ENCODE measurements at regions not wholly inside any gene's neighbourhood (a gene's known extent, or its start where the extent isn't known, plus 50 kb on each side); places are given as distances from the start of the nearest gene placed in this dataset.

DNA sequence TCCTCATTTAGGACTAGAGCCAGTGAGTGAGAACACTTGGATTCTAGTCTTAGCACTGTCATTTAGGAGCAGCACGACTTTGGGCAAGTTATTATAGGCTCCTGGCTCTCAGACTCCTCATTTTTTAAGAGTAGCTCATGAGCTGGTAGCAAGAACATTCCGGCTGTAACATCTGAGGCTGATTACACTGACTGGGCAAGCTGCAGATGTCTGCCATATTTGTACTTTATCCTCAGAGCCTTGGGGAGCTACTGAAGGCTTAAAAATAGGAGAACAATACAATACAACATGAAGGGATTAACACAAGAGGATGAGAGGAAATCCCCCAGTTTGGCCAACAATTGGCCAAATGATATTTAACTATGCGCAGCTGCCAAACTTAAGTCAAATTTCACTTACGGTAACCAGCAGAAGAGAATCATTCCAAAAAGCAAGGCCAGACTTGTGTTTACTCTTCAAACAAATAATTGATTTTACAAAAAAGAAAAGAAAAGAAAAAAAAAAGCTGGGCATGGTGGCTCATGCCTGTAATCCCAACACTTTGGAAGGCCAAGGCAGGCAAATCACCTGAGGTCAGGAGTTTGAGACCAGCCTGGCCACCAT is 113.1 kb upstream of the ARHGAP42 start:
- Mint-ChIP-seq H3K27ac (ENCODE audit: unreplicated experiment) (no peak overlapping the region), H3K27me3 (ENCODE audit: insufficient read depth, unreplicated experiment) (peaks cover 2% of the 10 kb centered on the region), H3K4me3 (ENCODE audit: unreplicated experiment) (no peak overlapping the region), H3K9me3 (ENCODE audit: unreplicated experiment) (no peaks in the 10 kb centered on the region), H3K4me1 (ENCODE audit: low read depth, unreplicated experiment) (no peaks in the 10 kb centered on the region), H3K36me3 (ENCODE audit: insufficient read depth, unreplicated experiment) (no peaks in the 10 kb centered on the region)
- intact Hi-C loops (cut with micrococcal nuclease; ENCODE audit: unreplicated experiment): no loop called here
- Histone ChIP-seq H3K36me3 (ENCODE audit: control insufficient read depth, insufficient read depth, low read length) (no peaks in the 10 kb centered on the region), H3K27me3 (replicated peaks; ENCODE audit: control insufficient read depth, insufficient read depth, low read length) (no peaks in the 10 kb centered on the region), H3K4me1 (no peaks in the 10 kb centered on the region), H3K4me3 (ENCODE audit: low read depth, low read length) (no peak overlapping the region), H3K9me3 (no peaks in the 10 kb centered on the region)
- POLR2A ChIA-PET: no interaction called here
- CTCF ChIA-PET: no interaction called here
- no TSS peak for BruUV-seq (replicated peaks)
- TF ChIP-seq CTCF (IDR thresholded peaks at IDR 0.05; ENCODE audit: insufficient read depth in 1 of 2, low read depth in 1 of 2, low read length in 1 of 2, severe bottlenecking in 1 of 2, unreplicated experiment in 1 of 2): no peak
- DNase-seq: no peak

DNA sequence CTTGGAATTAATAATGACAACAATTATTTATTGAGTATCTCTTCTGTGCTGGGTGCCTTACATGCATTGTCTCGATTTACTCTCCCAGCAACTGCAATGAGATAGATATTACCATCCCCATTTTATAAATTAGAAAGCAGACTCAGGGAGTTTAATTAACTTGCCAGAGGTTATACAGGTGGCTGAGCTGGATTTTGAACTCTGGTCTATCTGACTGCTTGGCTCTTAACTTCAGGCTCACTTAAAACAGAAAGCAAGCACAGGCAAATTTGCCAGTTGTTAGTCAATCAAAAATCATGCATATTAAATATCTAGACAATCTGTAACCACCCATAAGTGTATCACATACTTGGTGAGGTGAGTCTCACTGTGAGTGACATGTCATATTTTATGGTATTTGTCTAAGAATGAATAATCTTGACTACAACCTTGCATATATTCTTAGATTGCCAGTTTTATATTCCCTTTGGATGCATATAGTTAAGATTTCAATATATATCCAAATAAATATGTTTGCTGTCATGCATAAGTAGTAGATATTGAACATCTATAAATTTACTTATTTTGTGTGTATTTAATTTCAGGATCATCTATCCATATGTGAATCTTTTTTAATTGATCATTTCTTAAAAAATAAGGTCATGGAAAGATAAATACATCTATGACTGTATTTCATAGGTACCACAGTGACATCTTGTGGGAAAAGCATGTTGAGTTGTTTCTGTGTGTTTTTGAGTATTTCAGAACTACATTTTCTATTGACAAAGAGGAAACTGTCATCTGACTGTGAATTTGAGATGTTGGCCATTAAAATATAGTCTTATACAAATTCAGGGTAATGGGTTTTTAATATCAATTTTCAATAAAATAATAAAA is 112.0 kb upstream of the ARHGAP42 start:
- ChIA-PET POLR2A (no interaction called here), CTCF (no interaction called here)
- Histone ChIP-seq H3K4me1 (no peaks in the 10 kb centered on the region), H3K4me3 (ENCODE audit: low read depth, low read length) (no peak overlapping the region), H3K36me3 (ENCODE audit: control insufficient read depth, insufficient read depth, low read length) (no peaks in the 10 kb centered on the region), H3K27me3 (replicated peaks; ENCODE audit: control insufficient read depth, insufficient read depth, low read length) (no peaks in the 10 kb centered on the region), H3K9me3 (no peaks in the 10 kb centered on the region)
- Mint-ChIP-seq H3K27ac (ENCODE audit: unreplicated experiment) (no peak overlapping the region), H3K4me1 (ENCODE audit: low read depth, unreplicated experiment) (no peaks in the 10 kb centered on the region), H3K4me3 (ENCODE audit: unreplicated experiment) (no peak overlapping the region), H3K27me3 (ENCODE audit: insufficient read depth, unreplicated experiment) (peaks cover 2% of the 10 kb centered on the region), H3K36me3 (ENCODE audit: insufficient read depth, unreplicated experiment) (no peaks in the 10 kb centered on the region), H3K9me3 (ENCODE audit: unreplicated experiment) (no peaks in the 10 kb centered on the region)
- TF ChIP-seq CTCF (IDR thresholded peaks at IDR 0.05; ENCODE audit: insufficient read depth in 1 of 2, low read depth in 1 of 2, low read length in 1 of 2, severe bottlenecking in 1 of 2, unreplicated experiment in 1 of 2): peak; percentile 36 to 59
- intact Hi-C loops (cut with micrococcal nuclease; ENCODE audit: unreplicated experiment): loop anchor here (1.0 to 5.0 kb wide), 7 partner anchors 177 to 836 kb away; no protein-coding TSS in a partner anchor
- DNase-seq: peak in 1 of 2 experiments; percentile 36
- BruUV-seq (replicated peaks): no TSS peak

DNA sequence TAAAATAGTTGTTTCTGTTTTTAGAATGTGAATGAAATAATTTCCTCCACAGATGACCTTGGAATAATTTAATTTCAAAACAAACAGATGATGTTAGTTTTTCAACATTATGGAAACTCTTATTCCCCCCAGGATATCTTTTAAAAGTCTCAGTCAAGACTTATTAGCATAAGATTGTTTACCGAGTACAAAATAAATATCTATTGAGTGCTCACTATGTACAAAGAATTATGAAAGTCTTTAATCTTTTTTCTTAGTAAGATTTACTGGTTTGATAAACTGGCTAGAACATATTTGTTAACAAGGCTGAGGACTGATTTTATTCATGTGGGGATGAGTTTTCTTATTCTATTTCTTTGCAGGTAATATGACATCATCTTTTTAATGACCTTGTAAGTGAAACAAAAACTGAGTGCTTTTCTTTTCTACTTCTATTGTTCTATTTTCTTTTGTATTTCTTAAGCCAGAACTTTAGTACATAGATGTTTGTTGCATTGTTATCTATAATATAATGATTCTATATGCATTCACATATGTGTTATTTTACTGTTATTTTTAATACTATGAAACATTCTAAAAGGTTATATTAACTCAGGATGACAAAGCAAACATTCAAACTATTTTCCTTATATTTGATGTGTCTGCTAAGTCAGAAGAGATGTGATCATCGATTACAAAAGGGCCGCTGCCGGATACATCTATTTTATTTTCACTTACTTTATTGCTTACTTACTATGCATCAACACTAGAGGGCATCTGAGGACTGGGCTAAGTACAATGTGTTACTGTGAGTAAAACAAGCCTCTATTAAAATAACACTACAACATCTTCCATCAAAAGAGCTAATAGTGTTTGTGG is 111.0 kb upstream of the ARHGAP42 start:
- BruUV-seq (replicated peaks): no TSS peak
- CTCF ChIA-PET: interaction anchor here (0.6 to 1.8 kb wide), 6 partner anchors 252 to 391 kb away, joined by 3 to 16 read pairs (median 4); no protein-coding TSS in a partner anchor
- no peak overlapping the region for H3K27ac Mint-ChIP-seq (ENCODE audit: unreplicated experiment)
- no peaks in the 10 kb centered on the region for H3K36me3 Mint-ChIP-seq (ENCODE audit: insufficient read depth, unreplicated experiment)
- H3K4me3 ChIP-seq (ENCODE audit: low read depth, low read length): no peak overlapping the region
- H3K4me3 Mint-ChIP-seq (ENCODE audit: unreplicated experiment): no peak overlapping the region
- no peaks in the 10 kb centered on the region for H3K36me3 ChIP-seq (ENCODE audit: control insufficient read depth, insufficient read depth, low read length)
- H3K9me3 ChIP-seq: no peaks in the 10 kb centered on the region
- peak in 1 of 2 experiments; percentile 64 for DNase-seq
- peaks cover 2% of the 10 kb centered on the region for H3K27me3 Mint-ChIP-seq (ENCODE audit: insufficient read depth, unreplicated experiment)
- H3K4me1 ChIP-seq: no peaks in the 10 kb centered on the region
- POLR2A ChIA-PET: no interaction called here
- no peaks in the 10 kb centered on the region for H3K4me1 Mint-ChIP-seq (ENCODE audit: low read depth, unreplicated experiment)
- H3K9me3 Mint-ChIP-seq (ENCODE audit: unreplicated experiment): no peaks in the 10 kb centered on the region
- peak; percentile 80 to 93 for TF ChIP-seq CTCF (IDR thresholded peaks at IDR 0.05; ENCODE audit: insufficient read depth in 1 of 2, low read depth in 1 of 2, low read length in 1 of 2, severe bottlenecking in 1 of 2, unreplicated experiment in 1 of 2)
- H3K27me3 ChIP-seq (replicated peaks; ENCODE audit: control insufficient read depth, insufficient read depth, low read length): no peaks in the 10 kb centered on the region
- intact Hi-C loops (cut with micrococcal nuclease; ENCODE audit: unreplicated experiment): loop anchor here (1.0 to 5.0 kb wide), 11 partner anchors 105 to 837 kb away; no protein-coding TSS in a partner anchor
